Raji (cell line): ENCODE measurements at regions not wholly inside any gene's neighbourhood (a gene's known extent, or its start where the extent isn't known, plus 50 kb on each side); places are given as distances from the start of the nearest gene placed in this dataset.

Source experiments
- POLR2A ChIP-seq: IDR thresholded peaks from 2 replicates; pipeline ENCODE4 v1.6.1; 2011; ENCODE audit warnings: low read depth, low read length, control low read depth; ENCODE audit not compliant: insufficient read depth

DNA sequence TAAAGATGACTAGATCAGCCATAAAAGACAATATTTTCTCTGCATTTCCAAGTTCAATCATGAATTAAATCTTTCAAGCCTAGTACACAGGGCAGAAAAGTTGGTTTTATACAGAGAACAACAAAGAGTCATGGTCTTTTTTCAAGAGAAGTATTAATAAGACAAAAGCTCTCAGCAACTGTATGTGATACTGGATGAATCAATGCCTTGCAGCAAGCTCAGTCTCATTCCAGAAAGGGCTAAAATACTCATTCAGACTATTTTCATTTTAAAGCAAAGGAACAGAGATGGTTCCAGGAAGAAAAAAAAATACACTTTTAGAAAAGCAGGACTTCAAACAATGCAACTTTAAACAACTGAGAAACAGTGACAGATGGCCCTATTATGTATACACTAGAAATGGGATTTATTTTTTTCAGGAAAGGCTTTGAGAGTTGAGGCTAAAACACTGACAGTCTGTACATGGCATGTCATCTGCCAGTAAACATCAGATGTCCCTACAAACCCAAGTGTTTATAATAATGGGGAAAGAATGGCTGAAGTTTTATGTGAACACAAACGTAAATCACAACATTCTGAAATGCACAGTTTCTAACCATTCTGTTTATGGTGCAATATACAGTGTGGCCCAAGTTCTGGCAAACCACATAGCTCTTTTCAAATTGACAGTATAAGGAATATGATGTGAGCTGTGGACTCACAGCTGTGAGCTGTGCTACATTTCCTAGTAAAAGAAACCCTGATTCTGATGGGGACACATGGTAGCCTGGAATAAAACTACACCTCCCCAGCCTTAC, 114.3 kb upstream of the DST start:
- no peak for TF ChIP-seq POLR2A

DNA sequence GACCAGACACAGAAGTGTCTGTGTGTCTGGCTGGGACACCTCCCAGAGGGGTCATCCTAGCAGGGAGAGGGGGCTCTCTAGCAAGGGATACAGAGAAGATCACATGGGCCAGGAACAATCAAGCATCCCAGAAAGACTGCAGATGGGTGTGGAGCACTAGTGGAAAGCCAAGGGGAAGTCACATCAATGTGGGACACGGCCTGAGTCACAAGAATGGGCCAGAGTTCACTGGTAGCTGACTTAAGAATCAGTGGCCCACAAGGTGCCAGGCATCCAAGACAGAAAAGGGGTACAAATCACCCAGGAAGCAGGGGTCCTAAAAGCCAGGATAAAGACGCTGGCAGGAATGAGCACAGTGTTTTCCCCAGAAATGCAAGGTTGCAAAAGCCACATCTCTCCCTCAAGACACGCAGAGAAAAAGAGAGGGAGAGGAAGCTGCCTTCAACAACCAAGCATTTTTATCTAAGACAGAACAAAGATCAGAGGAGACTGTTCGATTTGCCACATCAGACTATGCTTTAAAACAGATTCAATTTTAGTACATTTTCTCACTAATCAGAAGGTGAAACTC, 113.6 kb upstream of the DST start:
- no peak for TF ChIP-seq POLR2A

DNA sequence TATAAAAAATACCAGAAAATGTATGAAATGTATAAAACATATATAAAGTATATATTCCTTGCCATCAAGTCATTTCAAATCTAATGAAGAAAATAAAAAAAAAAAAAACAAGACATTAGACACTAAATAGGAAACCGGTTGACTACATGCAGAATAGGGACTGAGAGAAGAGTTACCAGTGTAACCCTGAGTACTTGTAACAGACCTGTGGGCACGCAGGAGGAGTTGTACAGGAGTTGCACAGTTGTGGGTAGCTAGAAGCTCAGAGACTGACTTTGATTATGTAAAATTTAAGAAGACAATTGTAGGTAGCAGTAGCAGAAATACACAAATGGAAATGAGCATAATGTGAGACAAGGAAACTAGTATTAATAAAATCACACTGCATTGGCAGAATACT, 112.4 kb upstream of the DST start:
- TF ChIP-seq POLR2A: no peak

DNA sequence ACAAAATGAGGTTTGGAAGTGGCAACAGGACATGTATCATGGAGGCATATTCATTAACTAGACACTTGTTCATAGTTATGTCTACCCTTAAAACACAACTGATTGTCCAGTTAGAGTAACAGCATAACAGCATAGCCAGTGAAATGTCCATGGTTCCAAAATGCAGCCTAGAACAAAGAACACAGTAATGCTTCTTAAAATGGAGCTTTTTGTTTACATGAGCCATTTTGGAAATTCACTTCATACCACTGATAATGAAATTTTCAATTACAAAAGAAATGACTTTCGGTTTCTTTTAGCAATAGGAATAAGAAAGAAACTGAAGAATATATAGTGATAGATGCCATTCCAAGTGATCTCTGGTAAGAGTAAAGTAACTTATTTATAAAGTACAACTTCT, 111.1 kb upstream of the DST start:
- TF ChIP-seq POLR2A: no peak

DNA sequence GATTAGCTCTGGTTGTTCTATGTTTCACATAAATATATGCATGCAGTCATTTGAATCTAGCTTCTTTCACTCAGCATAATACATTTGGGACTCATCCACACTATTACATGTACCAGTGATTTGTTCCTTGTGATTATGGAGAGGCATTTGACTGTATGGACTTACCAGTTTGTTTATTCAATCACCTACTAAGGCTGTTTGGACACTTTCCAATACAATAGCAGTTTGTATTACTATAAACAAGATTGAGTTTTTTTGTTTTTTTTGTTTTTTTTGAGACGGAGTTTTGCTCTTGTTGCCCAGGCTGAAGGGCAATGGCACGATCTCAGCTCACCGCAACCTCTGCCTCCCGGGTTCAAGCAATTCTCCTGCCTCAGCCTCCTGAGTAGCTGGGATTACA, 109.8 kb upstream of the DST start:
- TF ChIP-seq POLR2A: no peak

DNA sequence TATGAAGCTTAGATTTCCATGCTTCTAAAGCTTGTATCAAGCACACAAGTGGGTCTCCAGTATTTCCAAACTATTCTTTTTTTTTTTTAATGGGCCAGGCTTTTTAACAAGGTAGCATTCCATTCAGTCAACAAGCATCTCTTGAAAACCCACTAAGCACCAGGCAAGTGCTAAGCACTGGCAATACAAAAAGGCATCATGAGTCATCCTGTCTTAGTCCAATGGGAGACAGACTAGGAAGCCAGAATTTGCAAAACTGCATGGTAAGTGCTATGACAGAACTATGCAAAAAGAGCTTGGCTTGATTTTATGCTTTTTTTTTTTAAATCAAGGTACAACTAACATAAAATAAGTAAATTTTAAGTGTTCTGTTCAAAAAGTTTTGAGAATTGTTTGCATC, 109.3 kb upstream of the DST start:
- TF ChIP-seq POLR2A: no peak

DNA sequence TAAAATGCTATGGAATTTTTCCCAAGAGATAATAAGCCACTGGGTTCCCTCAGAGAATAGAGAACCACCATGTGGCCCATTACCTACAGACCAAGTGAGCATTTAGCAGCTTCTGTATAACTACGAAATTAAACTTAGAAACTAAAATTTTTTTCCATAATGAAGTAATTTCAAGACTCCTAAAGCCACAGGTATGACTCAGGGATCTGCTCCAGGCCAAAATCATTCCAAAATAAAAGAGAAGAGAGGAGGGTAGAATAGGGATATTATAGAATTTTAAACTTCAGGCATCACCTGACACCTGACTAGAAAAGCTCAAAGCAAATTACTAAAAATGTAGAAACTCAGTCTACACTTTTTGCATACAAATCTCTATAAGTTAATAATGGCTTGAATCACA, 108.9 kb upstream of the DST start:
- TF ChIP-seq POLR2A: no peak

DNA sequence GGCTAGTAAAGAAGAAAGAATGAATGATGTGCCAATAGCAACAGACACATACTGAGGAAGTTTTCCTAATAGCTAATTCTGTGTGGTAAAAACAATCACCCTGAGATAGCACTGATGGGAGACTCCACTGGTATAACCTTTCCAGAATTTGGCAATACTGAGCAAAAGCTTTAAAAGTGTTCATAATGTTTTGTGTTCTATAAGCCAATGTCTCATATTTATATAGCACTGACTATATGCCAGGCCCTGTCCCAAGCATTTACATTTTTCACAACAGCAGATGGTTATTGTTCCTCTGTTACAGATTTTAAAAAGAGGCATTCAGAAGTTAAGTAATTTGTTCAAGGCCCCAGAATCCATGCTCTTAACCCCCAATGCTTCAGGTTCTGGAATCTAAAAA, 108.0 kb upstream of the DST start:
- TF ChIP-seq POLR2A: no peak

DNA sequence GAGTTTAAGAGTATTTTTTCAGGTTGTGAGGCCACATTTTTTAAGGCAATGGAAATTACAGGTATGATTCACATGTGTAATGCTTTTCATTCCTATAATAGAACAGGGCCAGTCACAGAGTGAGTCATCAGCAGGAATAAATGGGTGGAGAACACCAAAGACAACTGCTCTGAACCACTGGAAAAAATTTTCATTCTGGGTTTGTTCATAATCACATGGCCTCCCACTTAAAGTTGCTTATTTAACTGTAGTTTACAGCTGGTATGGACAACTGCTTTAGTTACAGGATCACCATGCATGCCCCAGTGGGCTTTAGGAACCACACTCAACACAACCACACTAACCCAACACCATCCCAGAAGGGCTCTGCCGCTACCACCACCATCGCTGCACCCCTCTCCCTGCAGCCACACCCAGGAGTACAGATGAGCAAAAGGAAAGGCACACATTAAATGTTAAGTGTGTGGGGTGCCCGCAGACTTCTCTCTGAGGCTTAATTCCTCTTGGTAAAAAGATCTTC, 107.0 kb upstream of the DST start:
- no peak for TF ChIP-seq POLR2A

DNA sequence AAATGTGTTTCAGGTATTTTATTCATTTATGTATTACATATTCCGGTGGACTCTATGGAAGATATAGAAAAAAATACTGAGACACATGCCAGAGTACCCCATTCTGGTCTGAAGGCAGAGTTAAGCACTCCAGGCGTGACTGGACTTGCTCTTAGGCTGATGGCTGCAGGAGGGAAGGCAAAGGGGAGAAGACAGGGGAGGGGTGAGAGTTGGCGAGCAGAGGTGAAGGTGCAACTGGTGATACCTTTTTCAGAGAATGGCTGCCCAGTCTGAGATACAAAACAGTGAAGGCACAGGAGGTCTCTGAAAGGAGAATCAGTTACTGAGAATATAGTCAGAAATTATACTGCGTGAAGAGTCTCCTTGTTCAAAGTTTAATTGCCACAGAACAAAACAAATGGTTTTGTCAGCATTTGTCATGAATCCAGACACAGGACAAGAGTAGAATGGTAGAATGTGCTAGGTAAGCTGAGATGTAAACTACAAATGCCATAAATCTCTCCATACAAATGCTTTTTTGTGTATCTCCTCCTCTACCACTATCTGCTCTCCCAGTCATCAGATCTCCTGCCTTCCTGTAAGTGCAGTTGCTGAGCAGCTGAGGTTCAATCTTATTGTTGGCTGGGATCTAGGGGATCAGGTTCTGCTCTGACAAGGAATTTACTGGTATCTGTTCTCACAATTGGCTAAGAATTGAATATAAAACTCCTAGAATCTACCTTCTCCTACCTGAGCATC, 104.2 kb upstream of the DST start:
- no peak for TF ChIP-seq POLR2A

DNA sequence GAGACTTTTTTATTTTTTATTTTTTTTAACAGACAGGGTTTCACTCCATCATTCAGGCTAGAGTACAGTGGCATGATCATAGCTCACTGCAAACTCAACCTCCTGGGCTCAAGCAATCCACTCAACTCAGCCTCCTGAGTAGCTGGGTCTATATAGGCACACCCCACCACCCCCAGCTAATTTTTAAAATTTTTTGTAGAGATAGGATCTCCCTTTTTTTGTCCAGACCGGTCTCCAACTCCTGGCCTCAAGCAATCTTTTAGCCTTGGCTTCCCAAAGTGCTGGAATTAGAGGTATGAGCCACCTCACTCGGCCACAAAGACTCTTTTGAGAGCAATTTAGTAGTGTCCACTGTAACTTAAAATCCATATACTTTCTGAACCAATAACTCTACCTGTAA, 103.3 kb upstream of the DST start:
- no peak for TF ChIP-seq POLR2A

DNA sequence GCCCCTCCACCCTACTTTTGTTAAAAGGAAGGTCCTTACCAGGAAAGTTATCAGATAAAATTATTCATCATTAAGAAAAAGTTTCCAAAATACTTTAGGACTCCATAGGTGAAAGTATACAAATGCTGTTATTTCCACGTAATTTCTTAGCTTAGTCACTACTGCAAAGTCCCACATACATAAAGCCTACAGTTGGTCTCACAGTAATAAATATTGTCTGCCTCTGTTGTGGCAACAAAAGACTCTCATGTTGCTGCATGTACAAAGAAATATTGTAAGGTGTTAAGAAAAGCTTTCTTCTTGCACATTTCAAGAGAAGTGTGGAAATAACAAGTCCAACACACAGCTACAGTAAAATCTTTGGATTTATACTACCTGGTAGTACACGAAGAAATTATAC, 102.4 kb upstream of the DST start:
- no peak for TF ChIP-seq POLR2A

DNA sequence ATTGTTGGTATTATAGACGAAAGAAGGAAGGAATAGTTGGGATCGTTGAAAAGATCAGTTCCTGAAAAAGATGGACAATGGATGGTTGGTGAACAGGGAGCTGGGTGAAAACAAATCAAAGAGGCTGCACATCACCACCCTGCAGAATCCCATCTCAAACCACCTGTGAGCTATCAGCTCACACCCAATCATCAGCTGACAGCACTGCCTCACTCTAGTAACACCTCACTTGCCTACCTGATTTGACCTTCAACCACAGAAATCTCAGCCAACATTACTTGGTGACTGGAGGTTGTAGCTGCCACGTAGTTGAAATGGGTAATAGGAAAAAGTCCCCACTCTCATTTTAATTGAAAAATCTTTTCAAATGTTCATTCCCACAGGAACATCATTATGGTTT, 101.8 kb upstream of the DST start:
- no peak for TF ChIP-seq POLR2A

DNA sequence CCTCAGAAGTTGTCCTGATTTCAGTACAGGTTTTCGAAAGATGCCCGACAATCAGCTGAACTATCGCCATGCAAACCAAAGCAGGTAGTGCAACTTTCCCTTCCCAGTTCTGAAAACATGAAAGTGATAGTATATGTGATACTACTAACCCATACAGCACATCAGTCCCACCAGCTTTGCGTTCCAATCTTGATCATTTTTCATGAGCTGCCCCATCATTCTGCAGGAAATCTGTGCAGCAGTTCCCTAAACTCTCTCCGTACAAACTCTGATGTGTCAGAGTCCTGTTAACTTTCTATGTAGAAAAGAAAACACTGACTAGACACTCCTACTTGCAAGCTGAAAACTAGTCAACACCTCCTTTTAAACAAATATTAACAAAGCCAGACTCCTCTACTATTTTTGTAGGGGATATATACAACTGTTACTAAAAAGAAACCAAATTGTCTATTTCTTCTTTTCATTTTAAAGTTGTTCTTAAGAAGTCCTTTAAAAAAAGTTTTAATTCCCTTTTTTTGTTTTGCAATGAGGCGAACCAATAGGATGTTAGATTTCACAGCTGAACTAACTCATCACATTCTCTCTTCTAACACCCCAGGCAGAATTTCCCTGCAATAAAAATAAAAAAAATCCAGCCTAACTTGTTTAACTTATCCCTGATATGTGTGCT, 99.6 kb upstream of the DST start:
- TF ChIP-seq POLR2A: no peak

DNA sequence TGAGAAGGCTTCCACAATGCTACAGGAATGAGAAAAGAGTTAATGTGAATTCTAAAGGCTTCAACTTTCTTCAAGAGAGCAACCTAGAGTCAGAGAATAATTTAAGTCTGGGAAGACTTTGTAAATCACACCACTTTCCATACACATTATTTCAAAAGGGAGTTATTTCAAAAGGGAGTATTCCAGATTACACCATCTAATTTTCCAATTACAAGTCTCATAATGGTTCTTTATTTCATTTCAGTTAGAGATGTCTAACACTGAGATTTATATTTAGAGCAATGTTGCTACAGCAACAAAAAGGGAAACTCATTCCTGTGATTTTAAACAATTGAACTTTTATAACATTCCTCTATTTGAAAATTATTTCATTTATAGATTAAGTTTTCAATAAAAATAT, 98.8 kb upstream of the DST start:
- TF ChIP-seq POLR2A: no peak
